GM18861 (cell line): ENCODE measurements at regions not wholly inside any gene's neighbourhood (a gene's known extent, or its start where the extent isn't known, plus 50 kb on each side); places are given as distances from the start of the nearest gene placed in this dataset.
"Not testable (repeated sequence)": the region's sequence is repeated elsewhere in the genome, so short reads cannot be mapped to it uniquely, and the experiment has no call there.

ENCODE experiments used
- ATAC-seq: cut with Tn5 transposase; IDR thresholded peaks from one replicate; pipeline ENCODE4 v1.9.1; 2021; ENCODE audit not compliant: unreplicated experiment

- ATAC-seq = no peak
Observed at GRCh38 chr13:65733110-65733509, 1497.0 kb downstream of the PCDH9 start.

DNA sequence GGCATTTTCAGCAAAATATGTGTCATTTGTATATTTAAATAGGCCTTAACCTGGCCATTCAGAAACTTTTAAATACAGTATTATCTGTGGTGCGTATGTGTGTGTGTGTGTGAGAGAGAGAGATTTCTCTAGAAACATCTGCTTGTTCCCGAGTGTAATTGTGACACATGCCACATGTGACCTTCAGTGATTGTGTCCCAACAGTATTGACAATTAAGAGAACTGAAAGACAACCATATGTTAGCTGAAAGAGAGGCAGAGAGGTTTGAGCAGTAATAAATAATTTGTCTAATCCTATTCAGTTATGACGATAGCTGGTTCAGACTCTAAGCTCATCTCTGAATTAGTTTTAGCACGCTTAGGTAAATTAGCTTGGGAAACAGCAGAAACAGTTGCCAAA, 1503.1 kb downstream of the PCDH9 start:
- no peak for ATAC-seq

DNA sequence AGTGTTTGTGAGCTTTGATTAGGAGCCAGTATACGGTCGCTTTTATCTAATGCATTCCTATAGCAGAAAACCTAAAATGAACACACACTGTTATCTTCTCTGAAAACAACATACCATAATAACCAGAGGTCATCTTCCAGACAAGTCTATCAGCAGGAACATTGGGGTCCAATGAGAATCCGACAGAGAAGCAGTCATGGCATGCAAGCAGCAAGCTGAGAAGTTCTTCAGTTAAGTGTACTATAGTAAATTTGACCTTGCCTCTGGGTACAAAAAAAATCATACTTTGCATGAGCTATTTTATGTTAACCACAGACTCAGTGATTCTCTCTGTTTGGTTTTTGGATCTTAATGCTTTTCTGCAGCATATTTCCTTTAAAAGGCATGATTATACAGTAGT, 1505.1 kb downstream of the PCDH9 start:
- ATAC-seq = no peak

DNA sequence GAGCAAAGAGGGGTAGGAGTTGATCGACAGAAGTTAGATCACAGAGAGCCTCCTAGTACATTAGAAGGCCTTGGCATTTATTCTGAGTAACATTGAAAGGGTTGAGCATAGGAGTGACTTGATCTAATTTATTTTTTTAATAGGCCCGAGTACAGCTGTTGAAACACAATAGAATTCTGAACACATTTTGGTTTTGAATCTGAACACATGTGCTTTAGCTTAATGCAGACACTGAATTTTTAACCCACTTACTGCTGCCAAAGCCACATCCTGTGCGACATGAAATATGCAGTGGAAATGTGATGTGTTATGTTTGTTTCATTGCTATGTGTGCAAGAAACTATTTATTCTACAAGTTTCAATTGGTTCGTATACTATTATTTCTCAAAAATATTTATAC, 1505.9 kb downstream of the PCDH9 start:
- no peak for ATAC-seq

- ATAC-seq = no peak
Observed at GRCh38 chr13:65722506-65722905, 1507.6 kb downstream of the PCDH9 start.

- no peak for ATAC-seq
Observed at GRCh38 chr13:65719831-65720230, 1510.3 kb downstream of the PCDH9 start.

- no peak for ATAC-seq
Observed at GRCh38 chr13:65710514-65710913, 1519.6 kb downstream of the PCDH9 start.

DNA sequence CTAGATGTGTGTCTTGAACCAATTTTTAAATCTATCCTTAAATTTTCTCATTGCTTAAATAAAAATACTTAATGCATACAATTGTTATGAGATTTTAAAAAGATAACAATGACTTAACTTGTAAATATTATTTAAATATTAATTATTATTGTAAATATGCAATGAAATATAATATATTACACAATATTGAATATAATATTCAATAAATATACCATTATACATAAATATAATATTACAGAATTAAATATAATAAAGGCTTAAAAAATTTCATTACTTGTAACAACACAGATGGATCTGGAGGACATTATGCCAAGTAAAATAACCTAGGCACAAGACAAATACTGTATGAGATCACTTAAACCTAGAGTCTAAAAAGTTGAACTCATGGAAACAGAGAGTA, 1532.3 kb downstream of the PCDH9 start:
- ATAC-seq = no peak

DNA sequence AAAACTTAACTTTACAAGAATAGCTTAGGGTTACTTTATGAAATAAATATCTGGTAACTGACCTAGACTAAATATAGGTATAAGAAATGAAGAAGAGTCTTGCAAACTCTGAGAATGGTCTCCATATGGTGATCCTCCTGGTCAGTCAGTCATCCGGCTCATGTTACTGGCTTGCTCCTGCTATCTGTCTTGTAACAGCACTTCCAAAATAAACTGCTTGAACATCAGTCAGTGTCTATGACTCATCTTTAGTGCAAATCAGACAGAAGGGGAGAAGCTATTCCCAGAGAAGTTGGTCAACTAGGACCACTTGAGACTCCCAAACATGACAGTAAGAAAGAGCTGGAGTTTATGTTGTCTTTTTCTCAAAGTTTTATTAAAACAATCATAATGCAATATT, 1550.9 kb downstream of the PCDH9 start:
- ATAC-seq = no peak

DNA sequence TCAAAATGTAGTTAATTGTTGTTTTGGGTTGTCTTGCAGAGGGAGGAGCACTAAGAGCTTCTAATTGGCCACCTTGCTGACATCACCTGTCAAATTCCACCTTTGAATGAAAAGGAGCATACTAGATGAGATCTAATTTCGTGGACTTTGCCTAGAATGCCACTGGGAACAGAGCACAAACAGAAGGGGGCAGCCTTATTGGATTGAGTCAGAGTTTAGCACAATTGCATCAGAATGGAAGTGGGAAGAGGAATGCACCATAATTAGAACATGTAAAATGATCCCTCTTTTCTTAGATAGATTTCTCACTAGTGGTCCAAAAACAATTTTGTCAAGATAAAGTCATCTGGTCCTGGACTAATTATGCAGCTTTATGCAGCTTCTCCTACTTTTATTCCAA, 1552.2 kb downstream of the PCDH9 start:
- no peak for ATAC-seq

GRCh38 chr13:65675383-65675782, 1554.8 kb downstream of the PCDH9 start:
- ATAC-seq = not testable (repeated sequence)

DNA sequence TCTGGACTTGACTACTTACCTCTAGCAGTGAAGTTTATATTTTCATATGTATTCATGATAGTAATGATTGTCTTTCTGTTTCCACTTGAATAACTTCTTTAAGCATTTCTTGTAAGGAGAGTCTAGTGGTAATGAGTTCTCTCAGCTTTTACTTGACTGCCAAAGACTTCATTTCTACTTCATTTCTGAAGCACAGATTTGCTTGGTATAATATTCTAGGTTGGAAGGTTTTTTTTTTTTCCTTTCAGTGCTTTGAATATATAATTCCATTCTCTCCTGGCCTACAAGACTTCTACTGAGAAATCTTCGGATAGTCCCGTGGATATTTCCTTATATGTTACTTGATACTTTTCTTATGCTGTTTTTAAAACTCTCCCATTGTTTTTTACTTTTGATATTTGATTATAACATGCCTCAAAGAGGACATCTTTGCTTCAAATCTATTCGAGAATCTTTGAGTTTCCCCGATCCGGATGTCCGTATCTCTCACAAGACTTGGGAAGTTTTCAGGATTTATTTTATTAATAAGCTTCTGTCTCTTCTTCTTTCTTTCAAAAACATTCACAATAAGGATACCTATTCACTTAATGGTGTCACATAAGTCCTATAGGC, 1560.0 kb downstream of the PCDH9 start:
- ATAC-seq = no peak

GRCh38 chr13:65660731-65661130, 1569.4 kb downstream of the PCDH9 start:
- ATAC-seq = no peak

DNA sequence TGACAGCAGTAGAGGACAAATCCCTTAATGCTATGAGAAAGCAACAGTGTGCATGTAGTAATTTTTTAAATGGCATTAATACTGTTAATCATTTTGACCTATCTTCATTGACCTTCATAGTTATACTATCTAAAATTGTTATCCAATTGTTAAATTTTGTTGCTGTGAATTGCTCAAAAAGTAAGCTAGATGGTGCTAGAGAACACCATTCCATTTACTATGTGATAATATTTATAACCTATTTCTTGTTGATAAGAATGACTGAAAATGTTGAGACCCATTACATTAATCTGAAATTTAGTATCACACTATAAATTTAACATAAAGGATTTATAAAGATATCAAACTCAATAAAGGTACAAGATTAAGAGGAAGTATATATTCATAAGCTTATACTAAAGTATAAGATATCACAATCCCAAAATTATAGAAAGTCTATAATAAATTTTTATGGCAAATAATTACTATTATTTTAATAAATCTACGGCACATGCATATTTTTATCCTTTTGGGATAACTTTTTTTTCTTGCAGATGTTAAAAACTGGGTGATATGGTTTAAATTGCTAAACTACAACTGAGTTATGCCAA, 1573.3 kb downstream of the PCDH9 start:
- peak; percentile 50 for ATAC-seq

DNA sequence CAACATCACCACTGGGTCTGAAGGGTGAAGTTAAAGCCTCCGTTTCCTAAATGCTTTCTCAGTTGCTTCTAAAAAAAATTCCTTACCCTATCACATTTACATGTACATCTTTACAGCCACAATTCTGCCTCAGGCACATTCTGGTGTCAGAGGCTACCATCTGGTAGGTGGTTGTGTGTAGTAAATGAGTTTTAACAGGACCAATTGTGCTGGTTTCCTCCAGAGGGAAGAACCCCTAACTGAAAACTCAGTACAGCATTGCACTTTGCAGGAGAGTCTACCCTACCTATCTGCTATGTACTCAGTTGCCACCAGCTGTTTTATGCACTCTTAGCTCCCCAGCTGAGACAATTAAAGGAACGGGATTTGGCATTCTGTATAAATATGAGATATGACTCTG, 1576.5 kb downstream of the PCDH9 start:
- no peak for ATAC-seq

DNA sequence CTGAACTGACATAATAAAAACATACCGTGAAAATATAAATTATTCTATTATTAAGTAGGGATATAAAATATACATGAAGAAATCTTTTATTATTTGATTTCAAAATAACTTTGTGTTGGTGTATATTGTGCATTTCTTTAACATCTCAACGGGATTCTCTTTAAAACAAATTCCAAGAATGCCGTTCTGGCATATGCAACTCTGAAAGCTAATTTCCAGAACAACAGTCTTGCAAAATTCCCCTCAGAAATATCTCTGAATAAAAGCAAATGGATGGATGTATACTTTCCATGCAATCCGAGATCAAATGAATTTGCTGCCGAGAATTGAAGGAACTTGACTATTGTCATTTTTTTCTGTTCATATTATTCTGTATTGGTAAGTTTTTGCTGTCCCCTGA, 1579.8 kb downstream of the PCDH9 start:
- no peak for ATAC-seq

DNA sequence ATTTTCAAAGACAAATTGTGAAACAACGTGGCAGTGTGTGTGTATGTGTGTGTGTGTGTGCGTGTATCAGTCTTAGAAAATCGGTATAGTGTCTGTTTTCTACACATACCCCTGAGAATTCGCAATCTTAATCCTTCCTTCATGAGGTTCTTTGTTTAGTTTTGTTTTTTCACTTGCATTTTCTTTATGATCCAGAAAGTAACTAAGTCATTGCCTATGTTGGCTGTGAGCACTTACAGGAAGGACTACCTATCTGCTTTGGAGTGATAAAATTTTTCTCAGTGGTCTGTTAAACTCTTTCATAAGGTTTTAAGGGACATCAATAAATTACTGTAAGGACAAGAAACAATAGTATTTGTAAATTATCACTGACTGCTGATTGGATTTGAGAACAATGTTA, 1587.1 kb downstream of the PCDH9 start:
- no peak for ATAC-seq

- ATAC-seq = no peak
Observed at GRCh38 chr13:65642301-65642700, 1587.8 kb downstream of the PCDH9 start.

DNA sequence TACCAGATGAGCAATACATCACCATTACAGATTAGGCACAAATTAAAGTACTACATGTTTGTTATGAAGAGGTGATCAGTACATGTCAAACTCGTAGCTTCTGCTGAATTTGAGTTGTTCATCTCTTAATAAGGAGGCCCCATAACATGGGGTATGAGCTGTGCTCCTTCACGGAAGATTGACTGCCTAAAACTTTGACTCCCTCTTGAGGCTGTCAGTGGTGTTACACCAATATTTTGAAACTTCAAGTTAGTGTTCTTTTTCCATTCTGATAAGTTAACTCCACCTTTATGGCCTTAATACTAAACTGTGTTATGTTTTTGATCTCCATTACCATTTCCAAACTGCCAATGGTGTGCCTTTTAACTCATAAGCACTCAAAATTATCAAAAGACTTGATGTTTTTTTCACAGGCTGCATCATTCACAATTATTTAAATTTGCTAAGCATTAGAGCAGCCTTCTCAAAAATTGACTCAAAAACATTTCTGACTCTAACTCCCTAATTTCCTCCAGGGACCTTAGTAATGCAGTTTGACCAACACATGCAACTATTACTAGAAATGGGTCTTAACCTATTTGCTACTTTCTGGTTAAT, 1591.5 kb downstream of the PCDH9 start:
- ATAC-seq = peak; percentile 84

DNA sequence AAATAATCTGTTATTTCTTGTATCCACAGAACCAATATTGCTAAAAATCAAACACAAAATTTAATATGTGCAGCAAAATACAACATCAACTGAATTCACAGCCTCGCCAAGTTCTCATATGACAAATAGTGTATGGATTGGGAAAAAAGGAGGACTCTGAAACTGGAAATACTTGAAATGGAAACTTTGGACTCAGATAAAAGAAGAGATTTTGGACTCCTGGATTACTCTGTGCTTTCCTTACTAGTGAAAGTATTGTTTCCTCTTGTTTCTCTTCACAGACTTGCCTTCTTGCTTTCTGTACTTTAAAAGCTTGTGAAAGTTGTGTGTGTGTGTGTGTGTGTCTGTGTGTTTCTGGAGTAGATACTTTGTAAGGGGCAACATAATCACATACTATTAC, 1596.3 kb downstream of the PCDH9 start:
- ATAC-seq = no peak

DNA sequence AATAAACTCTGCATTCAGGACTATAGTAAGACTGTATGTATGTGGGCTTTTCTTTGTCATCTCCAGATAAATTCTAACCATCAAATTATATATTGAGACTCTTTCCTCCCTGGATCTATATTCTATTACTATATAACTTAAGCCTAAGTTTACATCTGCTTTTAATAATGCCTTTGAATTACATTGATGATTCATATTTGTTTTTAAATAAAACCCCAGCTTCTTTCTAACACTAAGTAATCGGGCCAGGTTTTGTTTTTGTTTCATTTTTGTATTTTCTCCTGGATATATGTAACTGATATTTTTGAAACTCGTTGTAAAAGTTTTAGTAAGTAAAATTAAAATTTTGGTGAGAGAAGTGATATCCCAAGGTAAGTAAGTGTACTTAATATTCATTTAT, 1599.1 kb downstream of the PCDH9 start:
- ATAC-seq = no peak

- no peak for ATAC-seq
Observed at GRCh38 chr13:65629926-65630325, 1600.2 kb downstream of the PCDH9 start.

DNA sequence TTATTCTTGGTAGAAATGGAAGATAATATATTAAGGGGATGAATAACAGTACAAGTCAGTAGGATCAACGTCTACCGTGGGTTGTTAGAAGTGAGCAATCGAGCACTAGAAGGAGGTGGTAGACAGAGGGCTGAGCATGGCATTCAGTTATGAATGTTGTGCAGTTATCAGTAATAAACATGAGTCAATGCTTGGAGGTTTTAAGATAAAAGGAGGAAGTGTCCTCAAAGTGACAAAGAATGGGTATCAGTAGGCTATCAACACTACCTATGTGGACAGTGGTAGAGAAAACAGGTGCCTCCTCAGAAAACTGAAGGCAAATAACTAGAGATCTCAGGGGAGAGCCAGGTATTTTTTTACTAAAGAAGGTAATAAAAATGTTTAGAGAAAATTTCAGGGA, 1607.0 kb downstream of the PCDH9 start:
- ATAC-seq = no peak
